ENCODE measurements at regions not wholly inside any gene's neighbourhood (a gene's known extent, or its start where the extent isn't known, plus 50 kb on each side); places are given as distances from the start of the nearest gene placed in this dataset.

DNA sequence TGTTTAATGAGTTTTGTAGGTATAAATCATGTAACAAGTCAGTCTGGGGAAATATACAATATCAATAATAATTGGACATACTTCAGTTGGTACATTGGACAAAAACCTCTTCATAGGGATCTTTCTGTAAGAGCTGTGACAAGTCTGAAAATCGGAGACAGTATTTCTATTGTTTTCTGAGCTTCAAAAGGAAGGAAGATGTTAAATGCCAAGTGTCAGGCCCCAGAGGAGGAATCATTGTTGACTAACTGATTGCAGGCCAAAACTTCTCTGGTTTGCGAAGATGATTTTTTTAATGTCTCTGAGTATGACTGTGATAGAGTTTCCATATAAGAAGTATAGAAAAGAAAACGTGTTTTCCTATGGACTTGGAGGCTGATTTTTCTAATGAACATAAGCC lies 316.4 kb downstream of the RNF144B start:
- no peak for DNase-seq (ENCODE audit: low read depth)
- no peak overlapping the region for H3K4me3 ChIP-seq (ENCODE audit: low read depth, low read length)
- TF ChIP-seq, protein P1, sequence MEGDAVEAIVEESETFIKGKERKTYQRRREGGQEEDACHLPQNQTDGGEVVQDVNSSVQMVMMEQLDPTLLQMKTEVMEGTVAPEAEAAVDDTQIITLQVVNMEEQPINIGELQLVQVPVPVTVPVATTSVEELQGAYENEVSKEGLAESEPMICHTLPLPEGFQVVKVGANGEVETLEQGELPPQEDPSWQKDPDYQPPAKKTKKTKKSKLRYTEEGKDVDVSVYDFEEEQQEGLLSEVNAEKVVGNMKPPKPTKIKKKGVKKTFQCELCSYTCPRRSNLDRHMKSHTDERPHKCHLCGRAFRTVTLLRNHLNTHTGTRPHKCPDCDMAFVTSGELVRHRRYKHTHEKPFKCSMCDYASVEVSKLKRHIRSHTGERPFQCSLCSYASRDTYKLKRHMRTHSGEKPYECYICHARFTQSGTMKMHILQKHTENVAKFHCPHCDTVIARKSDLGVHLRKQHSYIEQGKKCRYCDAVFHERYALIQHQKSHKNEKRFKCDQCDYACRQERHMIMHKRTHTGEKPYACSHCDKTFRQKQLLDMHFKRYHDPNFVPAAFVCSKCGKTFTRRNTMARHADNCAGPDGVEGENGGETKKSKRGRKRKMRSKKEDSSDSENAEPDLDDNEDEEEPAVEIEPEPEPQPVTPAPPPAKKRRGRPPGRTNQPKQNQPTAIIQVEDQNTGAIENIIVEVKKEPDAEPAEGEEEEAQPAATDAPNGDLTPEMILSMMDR (IDR thresholded peaks at IDR 0.05; ENCODE audit: low read depth, low read length, missing control alignments) = no peak

DNA sequence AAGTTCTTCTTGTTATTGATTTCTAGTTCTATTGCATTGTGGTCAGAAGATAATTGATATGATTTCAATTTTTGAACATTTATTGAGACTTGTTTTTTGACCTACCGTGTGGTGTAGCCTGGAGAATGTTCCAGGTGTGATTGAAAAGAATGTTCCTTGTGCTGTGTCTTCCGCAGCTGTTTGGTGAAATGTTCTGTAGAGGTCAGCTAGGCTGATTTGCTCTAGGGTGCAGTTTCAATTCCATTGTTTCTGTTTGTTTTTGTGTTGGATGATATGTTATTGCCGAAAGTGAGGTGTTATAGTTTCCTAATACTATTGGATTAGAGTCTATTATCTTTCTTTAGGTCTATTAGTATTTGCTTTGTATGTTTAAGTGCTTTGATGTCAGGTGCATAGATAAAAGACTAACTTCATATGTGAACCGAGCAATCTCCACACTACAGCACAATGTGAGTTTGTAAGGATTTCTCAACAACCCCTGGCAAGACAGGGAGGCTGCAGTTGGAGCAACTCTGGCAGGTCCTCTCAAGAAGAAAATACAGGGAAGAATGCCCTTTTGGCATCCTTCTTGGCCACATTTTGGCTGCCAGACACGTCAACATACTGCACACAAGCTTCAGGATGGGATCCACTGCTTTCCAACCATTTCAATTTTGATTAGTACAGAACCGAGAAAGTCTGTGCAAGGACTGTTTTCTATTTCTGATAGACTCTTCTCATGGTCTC lies 320.7 kb downstream of the RNF144B start:
- no peak overlapping the region for H3K4me3 ChIP-seq (ENCODE audit: low read depth, low read length)
- DNase-seq (ENCODE audit: low read depth) = no peak
- TF ChIP-seq, protein P1 (IDR thresholded peaks at IDR 0.05; ENCODE audit: low read depth, low read length, missing control alignments) = no peak

DNA sequence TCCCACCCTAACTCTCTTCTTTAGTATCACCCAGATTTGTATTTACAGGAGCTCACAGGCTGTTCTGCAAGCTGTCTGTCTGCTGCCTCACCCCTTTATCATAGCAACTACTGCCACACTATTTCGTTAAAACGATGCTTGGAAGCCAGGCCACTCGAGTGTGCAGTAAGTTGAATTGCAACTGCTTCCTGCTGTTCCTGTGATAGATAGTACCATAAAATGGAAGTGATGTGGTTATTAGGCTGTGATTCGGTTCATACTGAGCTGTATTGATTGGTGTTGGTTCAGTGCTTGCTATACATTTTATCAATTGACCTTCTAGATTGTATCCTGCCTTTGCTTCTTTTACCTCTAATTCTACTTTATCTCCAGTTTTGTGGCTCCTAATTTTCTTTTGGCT lies 325.4 kb downstream of the RNF144B start:
- DNase-seq (ENCODE audit: low read depth) = no peak
- H3K4me3 ChIP-seq (ENCODE audit: low read depth, low read length) = no peak overlapping the region
- TF ChIP-seq, protein P1 (IDR thresholded peaks at IDR 0.05; ENCODE audit: low read depth, low read length, missing control alignments) = no peak

DNA sequence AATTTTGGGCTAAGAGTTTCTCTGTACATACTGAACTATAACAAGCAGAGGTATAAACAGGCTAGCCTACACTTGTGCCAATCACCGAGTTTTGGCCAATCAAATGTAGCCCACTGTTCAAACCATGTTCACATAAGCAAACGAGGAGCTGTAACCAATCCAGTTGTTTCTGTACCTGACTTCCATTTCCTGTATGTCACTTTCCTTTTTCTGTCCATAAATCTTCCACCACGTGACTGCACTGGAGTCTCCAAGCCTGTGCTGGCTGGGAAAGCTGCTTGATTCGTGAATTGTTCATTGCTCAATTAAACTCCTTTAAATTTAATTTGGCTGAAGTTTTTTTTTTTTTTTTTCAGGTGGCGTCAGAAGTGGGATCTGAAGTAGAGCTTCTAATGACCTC lies 332.9 kb downstream of the RNF144B start:
- no peak overlapping the region for H3K4me3 ChIP-seq (ENCODE audit: low read depth, low read length)
- DNase-seq (ENCODE audit: low read depth) = no peak
- TF ChIP-seq, protein P1 (IDR thresholded peaks at IDR 0.05; ENCODE audit: low read depth, low read length, missing control alignments) = no peak

DNA sequence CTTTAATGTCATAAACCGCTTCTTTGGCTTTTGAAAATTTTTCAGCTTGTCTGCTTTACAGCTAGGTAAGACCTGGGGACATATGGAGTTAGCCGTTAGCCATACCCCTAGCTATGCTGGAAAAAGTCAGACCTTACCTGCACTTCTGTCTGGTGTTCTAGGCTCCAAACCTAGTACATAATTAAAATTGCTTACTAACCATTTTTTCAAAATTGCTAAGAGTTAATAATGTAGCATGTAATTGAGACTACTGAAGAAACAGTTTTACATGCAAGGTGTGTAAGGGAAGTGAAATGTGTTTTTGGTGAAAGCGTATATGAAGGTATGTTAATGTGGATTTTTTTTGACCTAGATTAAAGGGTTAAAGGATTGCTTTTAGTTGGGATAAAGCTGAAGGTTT lies 336.9 kb downstream of the RNF144B start:
- TF ChIP-seq, protein P1 (IDR thresholded peaks at IDR 0.05; ENCODE audit: low read depth, low read length, missing control alignments) = no peak
- no peak for DNase-seq (ENCODE audit: low read depth)
- H3K4me3 ChIP-seq (ENCODE audit: low read depth, low read length) = no peak overlapping the region

DNA sequence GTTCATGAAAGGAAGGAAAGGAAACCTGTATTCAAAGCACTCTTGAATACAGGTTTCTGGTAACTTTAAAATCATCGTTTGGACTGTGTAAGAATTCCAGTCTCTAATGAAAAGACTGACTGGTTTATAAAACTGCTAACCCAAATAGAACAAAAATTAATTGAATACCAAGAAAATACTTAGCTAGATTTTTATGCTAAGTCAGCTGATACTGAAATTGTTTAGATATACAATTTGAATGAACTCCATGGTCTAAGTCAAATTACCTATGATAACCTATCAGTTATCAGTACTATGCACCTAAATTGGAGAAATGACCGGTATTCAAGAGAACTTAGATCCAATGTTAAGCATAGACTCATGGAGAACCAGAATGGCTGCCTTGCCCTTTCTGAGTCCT lies 338.3 kb downstream of the RNF144B start:
- DNase-seq (ENCODE audit: low read depth) = no peak
- TF ChIP-seq, protein P1 (IDR thresholded peaks at IDR 0.05; ENCODE audit: low read depth, low read length, missing control alignments) = no peak
- no peak overlapping the region for H3K4me3 ChIP-seq (ENCODE audit: low read depth, low read length)

DNA sequence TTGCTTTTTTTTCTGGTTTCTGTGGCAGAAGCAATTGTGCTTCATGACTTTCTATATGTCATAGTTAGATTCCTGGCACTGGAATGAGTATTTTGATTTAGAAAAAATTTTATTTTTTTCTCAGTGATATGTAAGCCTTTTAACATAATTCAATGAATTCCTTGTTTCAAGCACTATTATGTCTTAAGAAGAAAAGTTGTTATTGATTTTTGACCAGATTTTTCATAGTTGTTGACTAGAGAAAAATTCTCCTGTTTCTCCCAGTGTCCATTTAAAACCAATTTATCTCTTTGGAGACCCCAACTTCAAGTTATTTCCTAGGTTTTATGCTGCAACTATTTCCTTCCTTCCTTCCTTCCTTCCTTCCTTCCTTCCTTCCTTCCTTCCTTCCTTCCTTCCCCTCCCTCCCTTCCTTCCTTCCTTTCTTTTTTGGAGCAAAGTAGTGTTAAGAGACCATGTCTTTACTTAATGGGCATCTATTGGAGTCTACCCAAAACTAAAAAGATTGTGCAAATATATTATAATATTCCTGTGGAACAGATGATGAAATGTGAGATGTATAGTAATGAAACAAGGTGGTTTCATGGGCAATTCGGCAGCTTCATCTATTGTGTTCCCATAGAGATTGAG lies 346.9 kb downstream of the RNF144B start:
- no peak overlapping the region for H3K4me3 ChIP-seq (ENCODE audit: low read depth, low read length)

More for the DNA sequence above, 346.9 kb downstream of the RNF144B start:
- DNase-seq (ENCODE audit: low read depth) = no peak
- TF ChIP-seq, protein P1 (IDR thresholded peaks at IDR 0.05; ENCODE audit: low read depth, low read length, missing control alignments) = no peak

Measured in GM12864 (cell line).